Ishikawa (cell line): ENCODE measurements at regions not wholly inside any gene's neighbourhood (a gene's known extent, or its start where the extent isn't known, plus 50 kb on each side); places are given as distances from the start of the nearest gene placed in this dataset.

Source experiments
- CEBPB ChIP-seq: IDR thresholded peaks from 2 replicates; pipeline ENCODE4 v1.6.1; 2012
- CREB1 ChIP-seq: IDR thresholded peaks from 2 replicates; pipeline ENCODE4 v1.6.1; 2012; ENCODE audit warnings: low read depth
- EGR1 ChIP-seq: IDR thresholded peaks from 2 replicates; pipeline ENCODE4 v1.6.1; 2012
- EP300 ChIP-seq: IDR thresholded peaks from 2 replicates; pipeline ENCODE4 v1.6.1; 2012; ENCODE audit warnings: borderline replicate concordance
- FOXM1 ChIP-seq: IDR thresholded peaks from 2 replicates; pipeline ENCODE4 v1.6.1; 2012; ENCODE audit warnings: low read depth, borderline replicate concordance
- MAX ChIP-seq: IDR thresholded peaks from 2 replicates; pipeline ENCODE4 v1.6.1; 2012
- NFIC ChIP-seq: IDR thresholded peaks from 2 replicates; pipeline ENCODE4 v1.6.1; 2012
- RAD21 ChIP-seq: IDR thresholded peaks from 2 replicates; pipeline ENCODE4 v1.6.1; 2012; ENCODE audit warnings: low read depth
- REST ChIP-seq: IDR thresholded peaks from 2 replicates; pipeline ENCODE4 v1.6.1; 2012; ENCODE audit warnings: low read depth, mild to moderate bottlenecking
- TAF1 ChIP-seq: IDR thresholded peaks from 2 replicates; pipeline ENCODE4 v1.6.1; 2012; ENCODE audit warnings: low read depth, mild to moderate bottlenecking
- YY1 ChIP-seq: IDR thresholded peaks from 2 replicates; pipeline ENCODE4 v1.6.1; 2012; ENCODE audit warnings: low read depth

- TF ChIP-seq REST, result no peak
- TF ChIP-seq TAF1, result no peak
- no peak for TF ChIP-seq CEBPB
- TF ChIP-seq MAX, result no peak
- no peak for TF ChIP-seq FOXM1
- TF ChIP-seq YY1, result no peak
- TF ChIP-seq EP300, result no peak
- TF ChIP-seq RAD21, result no peak
- TF ChIP-seq CREB1, result no peak
- TF ChIP-seq EGR1, result no peak
- no peak for TF ChIP-seq NFIC
These were observed 184.9 kb upstream of the NSMCE3 start for GRCh38 chr15:29454506-29454905.
